HG02981 (cell line): ENCODE measurements at regions not wholly inside any gene's neighbourhood (a gene's known extent, or its start where the extent isn't known, plus 50 kb on each side); places are given as distances from the start of the nearest gene placed in this dataset.

Experiments used
- ATAC-seq: cut with Tn5 transposase; IDR thresholded peaks from one replicate; pipeline ENCODE4 v1.9.1; 2021; ENCODE audit warnings: mild to moderate bottlenecking, moderate library complexity; ENCODE audit not compliant: unreplicated experiment

DNA sequence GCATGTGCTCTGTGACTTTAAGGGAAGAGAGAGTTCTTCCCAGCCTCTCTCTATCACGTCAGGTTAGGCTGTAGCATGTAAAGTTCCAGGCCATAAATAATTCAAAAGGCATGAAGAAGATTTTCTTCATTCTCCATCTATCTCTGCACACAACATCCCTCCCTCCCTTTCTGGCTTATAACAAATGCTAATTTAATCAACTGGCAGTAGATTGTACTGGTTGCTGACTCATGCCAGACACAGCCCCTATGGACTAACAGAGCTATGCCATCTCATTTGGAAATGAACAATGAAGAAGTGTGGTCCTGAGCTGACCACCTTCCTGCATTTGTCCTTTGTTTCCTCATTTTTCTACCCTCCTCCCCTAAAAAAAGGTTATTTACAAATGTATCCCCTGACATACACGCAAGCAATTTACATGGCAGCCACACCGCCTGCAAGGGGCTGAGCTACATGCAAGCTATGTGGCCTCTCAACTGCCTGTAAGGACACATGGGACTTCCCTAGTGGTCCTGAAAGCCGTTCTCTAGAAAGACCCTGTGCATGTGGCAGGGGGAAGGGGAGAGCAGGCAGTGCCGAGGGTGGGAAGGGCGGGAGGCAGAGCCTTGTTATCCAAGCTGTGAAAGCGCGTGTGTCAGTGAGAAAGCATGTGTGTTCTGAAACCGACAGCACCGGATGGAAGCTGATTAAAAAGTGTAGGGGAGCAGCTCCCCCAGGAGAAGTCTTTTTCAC lies 90.9 kb upstream of the KLF7 start:
- no peak for ATAC-seq

DNA sequence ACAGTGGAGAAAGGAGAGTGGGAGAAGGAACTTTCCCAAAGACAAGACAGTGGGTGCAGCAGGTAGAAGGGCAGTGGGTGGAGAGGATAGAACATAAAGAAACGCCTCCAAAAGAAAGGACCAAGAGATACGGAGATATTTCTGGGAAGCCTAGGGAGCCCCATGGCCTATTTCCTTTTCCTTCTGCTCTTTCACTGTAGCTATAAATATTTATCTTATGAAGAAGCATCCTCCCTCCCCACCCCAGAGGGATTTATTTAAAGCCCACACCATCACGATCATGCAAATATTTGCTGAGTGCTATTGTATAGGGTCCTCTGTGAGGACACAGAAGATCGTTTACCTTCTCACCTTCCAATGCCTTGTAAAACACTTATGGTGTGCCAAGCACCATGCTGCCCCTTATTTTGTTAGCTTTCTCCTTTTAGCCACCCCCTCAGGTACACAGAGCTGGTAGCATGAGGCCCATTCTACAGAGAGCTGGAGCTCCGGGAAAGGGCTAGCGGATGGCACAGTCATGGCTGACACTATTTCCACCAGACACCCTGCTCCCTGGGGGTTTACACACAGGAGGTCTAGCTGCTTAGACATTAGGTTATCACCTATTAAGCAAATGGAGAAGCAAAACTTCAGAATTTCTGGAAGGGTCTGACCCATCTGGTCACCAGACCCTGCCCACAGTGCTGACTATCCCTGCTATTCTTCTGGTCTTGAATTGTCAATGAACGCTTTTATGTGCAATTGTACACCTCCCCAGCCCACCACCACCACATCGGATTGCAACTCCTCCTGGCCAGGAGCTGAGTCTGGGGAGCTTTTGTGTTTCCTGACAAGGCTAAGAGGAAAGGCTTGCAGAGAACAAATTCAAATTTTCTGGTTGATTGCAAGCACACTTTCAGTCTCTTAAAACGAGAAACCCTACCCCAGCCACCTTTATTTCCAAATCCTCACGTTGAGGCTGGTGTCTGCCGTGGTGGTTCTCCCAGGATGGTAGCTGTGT lies 91.8 kb upstream of the KLF7 start:
- no peak for ATAC-seq

DNA sequence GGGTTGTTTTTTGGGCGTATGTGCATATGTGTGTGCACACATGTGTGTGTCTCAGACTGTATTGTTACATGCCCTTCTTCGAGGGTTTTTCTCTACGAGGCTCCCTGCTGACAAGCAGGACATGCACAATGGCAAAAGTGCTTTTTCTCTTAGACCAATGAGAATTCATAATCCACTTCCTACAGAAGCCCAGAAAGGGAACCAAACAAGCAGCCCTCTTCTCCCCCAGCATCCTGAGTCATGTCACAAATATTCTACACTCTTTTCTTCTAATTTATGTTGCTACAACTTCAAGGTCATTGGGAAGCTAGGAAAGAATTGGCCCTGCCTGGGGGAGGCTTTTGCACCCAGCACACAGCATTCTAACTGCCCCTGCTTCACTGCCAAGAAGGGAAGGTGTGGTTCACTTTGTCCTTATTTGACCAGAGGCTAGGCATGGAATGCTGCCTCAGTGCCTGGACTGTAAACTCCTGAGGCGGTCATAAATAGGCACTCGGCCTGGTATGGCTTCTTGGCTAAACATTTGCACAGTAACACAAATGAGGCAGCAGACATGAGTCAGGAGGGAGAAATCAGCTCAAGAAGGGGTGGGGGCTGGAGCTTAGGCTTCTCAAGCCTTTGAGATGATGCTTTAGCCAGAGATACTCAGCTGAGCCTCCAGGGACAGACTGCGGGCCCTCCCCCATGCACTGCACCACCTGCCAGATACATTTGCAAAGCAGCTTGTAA lies 92.7 kb upstream of the KLF7 start:
- ATAC-seq, result no peak

DNA sequence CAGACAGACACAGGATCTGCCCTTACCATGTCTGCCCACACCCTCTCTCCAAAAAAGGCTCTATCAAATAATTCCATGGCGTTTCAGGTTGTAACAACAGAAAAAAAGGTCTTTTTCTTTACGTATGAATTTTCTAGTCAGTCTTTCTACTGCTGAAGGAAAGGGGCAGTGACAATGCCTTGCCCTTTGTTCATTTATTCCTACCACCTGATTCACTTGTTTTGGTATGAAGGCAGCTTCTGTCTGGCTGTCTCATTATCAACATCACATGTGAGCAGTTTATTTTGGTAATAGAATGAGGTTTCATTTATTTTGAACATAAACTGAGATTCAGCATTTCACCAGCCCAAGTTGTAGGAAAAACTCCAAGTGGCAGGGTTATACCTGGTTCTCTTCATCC lies 94.3 kb upstream of the KLF7 start:
- no peak for ATAC-seq

DNA sequence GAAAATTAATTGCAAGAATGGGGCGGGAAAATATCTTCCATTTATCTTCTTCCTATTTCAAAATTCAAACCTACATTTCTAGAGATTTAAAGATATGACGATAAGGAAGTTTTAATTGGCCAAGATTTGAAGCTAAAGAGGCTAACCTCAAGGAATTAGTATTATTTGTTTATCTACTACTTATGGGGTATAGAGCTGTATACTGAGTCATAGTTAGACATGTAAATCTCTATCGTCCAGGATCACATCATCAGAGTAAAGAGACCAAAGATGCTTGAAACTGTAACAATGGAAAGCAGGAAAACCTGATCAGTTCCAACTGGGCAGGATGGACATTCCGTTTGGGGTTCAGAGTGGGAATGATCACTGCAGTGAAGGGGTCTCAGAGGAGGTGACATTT lies 95.2 kb upstream of the KLF7 start:
- ATAC-seq, result no peak

- no peak for ATAC-seq
Observed at GRCh38 chr2:207264310-207264709, 98.6 kb upstream of the KLF7 start.

- ATAC-seq, result no peak
Observed at GRCh38 chr2:207265332-207265731, 99.6 kb upstream of the KLF7 start.

DNA sequence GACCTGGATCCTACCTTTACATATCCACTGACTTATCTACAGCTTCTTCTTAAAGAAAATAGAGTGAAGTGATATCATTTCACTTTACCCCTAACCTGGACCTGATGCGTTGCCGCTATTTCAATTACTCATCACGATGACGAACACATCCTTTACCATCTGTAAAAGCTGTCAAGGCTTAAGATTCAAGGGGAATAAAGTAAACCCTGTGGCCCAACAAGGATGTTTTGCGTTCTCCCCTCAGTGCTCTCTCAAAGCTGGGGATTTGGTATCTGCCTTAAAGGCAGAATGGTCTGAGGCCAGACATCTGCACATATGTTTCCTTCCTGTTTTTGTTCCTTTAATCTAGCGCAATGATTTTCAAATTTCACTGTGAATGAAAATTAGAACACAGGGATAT lies 100.1 kb upstream of the KLF7 start:
- ATAC-seq, result no peak

- ATAC-seq, result no peak
Observed at GRCh38 chr2:207266648-207267047, 100.9 kb upstream of the KLF7 start.

GRCh38 chr2:207269038-207269437 lies 103.3 kb upstream of the KLF7 start:
- no peak for ATAC-seq

DNA sequence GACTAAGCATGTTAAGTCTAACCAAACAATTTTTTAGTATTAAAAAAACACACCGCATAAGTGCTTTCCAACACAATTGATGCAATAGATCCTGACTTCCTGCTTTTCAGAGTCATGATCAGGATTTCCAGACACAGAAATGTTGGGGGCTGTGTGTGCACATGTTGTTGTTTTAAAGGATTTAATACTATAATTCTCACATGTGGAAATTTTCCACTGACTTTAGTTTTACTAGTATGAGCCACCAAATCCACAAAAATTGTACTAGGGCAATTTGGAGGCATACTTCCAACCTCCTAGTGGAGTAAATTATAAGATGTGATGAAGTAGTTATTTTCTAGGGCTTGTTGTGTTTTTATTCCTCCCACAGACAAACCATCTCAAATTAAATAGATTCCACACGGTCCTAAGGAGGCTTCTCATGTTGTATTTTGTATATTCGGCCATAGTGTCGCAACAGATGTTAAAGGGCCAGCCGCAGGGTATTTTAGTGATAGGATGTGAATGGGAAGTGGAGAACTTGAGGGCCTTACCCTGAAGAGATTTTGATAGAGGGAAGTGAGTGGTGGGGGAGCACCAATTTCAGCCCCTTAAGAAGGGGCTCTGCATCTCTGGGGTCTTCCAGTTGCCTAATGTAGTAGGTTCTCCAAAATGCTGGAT lies 108.9 kb upstream of the KLF7 start:
- no peak for ATAC-seq

- ATAC-seq, result no peak
Observed at GRCh38 chr2:207275779-207276178, 110.0 kb upstream of the KLF7 start.

DNA sequence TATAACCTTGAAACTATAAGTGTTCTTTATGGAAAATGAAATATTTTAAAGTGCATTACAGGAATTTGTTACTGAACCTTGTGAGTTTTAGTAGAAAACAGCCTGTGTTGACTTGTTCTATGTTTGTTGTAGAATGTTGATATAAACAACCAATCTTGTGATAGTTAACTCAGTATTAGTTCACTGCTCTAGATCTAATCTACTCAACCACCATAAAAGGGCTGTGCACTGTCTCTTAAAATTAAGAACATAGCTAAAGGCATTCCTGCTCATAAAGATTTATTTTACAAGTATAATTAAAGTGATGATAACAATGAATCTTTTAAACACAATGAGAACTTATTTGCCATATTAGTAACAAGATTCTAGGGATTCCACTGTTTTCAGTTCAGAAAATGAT lies 110.5 kb upstream of the KLF7 start:
- ATAC-seq, result no peak

- no peak for ATAC-seq
Observed at GRCh38 chr2:207276858-207277257, 111.1 kb upstream of the KLF7 start.

GRCh38 chr2:207279520-207279919 lies 113.8 kb upstream of the KLF7 start:
- ATAC-seq, result no peak

DNA sequence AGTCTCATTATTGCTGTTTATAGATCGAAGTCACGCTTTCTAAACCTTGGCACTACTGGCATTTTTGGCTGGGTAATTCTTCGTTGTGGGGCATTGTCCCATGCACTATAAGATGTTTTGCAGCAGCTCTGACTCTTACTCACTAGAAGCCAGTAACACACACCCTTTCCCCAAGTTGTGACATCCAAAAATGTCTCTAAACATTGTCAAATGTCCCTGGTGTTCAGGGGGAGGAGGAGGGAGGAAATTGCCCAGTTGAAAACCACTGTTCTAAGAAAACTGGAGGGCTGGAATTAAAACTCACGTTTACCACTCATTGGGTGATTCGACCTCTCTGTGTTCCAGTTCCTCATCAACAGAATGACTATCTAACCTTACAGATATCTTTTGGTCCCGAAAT lies 115.7 kb upstream of the KLF7 start:
- ATAC-seq, result no peak

GRCh38 chr2:207282916-207283315 lies 117.2 kb upstream of the KLF7 start:
- no peak for ATAC-seq

GRCh38 chr2:207283356-207283755 lies 117.6 kb upstream of the KLF7 start:
- ATAC-seq, result no peak

DNA sequence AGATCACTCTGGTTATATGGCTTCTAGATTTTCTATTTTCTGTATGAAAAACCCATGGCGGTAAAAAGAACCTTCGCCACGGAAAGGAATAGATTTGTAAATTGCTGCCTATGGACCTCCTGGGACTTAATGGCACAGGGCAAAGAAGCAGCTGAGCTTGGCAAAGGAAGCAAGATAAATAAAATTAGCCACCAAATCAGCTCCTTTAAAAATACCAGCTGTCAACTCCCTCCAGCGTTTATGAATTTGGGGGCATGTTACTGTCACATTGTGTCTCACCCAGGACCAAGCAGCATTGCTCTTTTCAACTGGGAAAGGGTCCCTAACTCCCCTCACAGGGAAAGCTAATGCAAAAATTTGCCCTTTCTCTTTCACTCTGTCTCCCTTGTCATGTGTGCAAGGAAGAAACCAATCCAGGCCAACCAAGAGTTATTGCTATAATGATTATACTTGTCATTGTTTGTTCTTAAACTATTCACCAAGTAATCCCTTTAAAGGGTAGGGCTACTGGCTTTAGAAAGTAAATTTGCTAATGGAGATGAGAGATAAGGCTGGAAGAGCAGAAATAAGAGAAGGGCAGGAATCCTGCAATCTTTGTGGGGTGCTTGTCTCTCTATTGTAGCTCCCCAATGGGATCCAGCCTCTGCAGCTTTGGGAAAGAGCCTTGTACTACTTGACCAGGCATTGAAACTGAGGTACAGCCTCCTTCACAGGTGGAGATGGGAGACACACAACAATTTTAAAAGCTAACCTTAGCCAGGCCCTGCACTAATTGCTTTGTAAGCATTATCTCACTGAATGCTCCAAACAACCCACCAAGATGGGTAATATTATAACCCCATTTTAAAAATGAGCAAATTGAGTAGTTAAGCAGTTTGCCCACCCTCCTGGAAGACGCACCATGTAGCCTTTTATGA lies 119.1 kb upstream of the KLF7 start:
- ATAC-seq, result no peak

DNA sequence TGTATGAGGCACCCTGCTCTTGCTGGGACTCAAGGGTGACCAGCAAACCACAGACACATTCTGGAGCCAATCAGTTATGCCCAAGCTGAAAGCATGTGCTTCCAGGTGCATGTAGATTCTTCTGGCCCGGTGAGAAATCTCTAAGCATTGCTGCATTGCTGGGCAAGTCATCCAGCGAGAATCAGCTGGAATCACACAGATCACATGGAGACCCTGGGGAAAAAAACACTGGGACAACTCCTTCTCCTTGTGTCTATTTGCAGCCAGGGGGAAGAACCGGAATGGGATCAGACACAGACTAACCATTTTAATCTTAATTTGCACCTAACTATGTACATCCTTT lies 119.7 kb upstream of the KLF7 start:
- ATAC-seq, result no peak
